ENCODE measurements at regions not wholly inside any gene's neighbourhood (a gene's known extent, or its start where the extent isn't known, plus 50 kb on each side); places are given as distances from the start of the nearest gene placed in this dataset.

GRCh38 chr3:194798486-194798885 is 112.8 kb downstream of the FAM43A start:
- intact Hi-C loops (cut with DNase I) = no loop called here
- DNase-seq = no peak
- Histone ChIP-seq H3K4me3 (no peak overlapping the region), H3K4me1 (no peaks in the 10 kb centered on the region), H3K27me3 (no peaks in the 10 kb centered on the region), H3K27ac (no peak overlapping the region), H3K9me3 (no peaks in the 10 kb centered on the region), H3K36me3 (no peaks in the 10 kb centered on the region)
- TF ChIP-seq, protein P1, sequence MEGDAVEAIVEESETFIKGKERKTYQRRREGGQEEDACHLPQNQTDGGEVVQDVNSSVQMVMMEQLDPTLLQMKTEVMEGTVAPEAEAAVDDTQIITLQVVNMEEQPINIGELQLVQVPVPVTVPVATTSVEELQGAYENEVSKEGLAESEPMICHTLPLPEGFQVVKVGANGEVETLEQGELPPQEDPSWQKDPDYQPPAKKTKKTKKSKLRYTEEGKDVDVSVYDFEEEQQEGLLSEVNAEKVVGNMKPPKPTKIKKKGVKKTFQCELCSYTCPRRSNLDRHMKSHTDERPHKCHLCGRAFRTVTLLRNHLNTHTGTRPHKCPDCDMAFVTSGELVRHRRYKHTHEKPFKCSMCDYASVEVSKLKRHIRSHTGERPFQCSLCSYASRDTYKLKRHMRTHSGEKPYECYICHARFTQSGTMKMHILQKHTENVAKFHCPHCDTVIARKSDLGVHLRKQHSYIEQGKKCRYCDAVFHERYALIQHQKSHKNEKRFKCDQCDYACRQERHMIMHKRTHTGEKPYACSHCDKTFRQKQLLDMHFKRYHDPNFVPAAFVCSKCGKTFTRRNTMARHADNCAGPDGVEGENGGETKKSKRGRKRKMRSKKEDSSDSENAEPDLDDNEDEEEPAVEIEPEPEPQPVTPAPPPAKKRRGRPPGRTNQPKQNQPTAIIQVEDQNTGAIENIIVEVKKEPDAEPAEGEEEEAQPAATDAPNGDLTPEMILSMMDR (IDR thresholded peaks at IDR 0.05) = no peak
- no peak for ATAC-seq

DNA sequence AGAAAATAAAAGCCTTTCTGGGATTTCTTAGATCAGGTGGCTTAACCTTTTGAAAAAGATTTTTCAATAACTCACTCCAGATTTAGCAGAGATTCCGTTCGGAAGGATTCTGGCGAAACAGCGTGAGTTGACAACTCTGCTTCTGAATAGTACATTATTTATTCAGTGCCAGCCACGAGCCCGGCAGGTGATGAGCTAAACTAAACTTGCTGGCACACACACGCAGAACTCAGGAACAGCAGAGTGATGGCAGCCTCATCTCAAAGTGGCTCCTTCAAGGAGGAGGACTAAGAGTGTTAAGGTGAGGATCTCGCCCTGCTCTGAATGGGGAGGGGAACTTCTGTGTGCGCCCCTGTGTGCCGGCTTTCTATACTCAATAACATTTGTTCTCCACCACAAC is 114.3 kb downstream of the FAM43A start:
- DNase-seq (no peak), ATAC-seq (no peak)
- H3K27ac ChIP-seq = no peak overlapping the region
- intact Hi-C loops (cut with DNase I) = no loop called here
- H3K4me1 ChIP-seq = no peaks in the 10 kb centered on the region
- no peaks in the 10 kb centered on the region for H3K27me3 ChIP-seq
- H3K9me3 ChIP-seq = no peaks in the 10 kb centered on the region
- no peaks in the 10 kb centered on the region for H3K36me3 ChIP-seq
- TF ChIP-seq, protein P1 (IDR thresholded peaks at IDR 0.05) = no peak
- no peak overlapping the region for H3K4me3 ChIP-seq

DNA sequence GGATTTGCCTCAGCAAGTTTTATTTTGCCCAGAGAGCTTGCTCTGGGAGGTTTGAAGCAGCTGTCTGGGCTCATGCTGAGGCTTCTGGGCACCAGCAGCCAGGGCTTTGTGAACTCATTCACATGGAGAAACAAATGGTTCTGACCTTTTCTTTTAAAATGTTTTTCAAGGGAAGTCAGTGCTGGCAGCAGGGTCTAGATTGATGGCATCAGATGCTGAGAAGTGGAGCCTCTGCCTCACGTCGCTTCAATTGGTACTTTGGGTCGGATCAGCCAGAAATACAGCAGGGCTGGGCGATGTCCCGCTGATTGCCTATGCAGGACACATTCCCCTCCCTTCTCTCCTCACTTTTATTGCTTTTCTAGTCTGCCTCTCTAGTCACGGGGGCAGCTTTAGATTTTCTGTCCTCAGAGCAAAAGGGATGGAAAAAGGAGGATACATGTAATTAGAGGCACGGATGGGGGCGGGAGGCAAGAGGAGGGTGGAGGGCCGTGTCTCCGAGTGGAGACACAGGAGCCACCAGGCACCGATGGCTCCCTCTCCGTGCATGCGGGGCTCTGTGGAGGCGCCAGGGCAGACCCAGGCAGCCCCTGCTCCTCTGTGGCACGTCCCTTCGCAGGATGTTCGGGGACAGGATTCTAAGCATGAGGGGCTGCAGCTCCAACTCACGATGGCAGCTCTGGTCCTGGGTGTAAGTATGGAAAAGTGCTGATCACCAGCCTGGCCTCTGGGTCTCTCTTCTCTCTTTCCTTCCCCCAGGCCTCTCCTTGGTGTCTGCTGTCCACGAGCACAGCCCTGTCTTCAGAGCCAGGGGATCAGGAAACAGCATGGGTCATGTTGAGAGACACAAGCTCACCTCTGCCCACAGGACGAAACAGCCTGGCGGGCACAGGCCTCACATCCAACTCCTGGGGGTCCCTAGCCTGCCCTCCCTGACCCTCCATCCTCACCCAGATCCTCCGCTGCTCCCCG is 116.1 kb downstream of the FAM43A start:
- Histone ChIP-seq H3K4me1 (no peaks in the 10 kb centered on the region), H3K4me3 (no peak overlapping the region), H3K36me3 (no peaks in the 10 kb centered on the region), H3K27ac (no peak overlapping the region), H3K27me3 (no peaks in the 10 kb centered on the region), H3K9me3 (no peaks in the 10 kb centered on the region)
- intact Hi-C loops (cut with DNase I) = no loop called here
- no peak for DNase-seq
- no peak for ATAC-seq
- TF ChIP-seq, protein P1 (IDR thresholded peaks at IDR 0.05) = no peak

DNA sequence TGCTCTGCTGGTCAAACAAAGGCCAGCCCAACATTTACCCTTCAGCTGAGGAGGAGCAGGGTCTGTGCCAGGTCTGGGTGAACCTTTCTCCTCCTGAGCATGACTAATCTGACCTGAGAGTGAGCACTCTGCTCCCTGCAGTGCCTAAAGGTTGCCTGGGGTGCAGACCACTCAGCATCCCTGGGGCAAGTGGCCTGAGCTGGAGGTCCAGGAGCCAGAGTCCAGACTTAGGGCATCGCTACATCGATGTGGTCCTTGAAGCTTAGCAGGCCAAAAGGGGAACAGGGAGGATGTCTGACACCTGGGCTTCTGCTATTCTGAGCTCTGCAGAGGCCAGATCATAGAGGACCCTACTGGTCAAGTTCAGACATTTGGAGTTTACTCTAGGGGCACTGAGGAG is 119.1 kb downstream of the FAM43A start:
- DNase-seq (no peak), ATAC-seq (no peak)
- Histone ChIP-seq H3K36me3 (no peaks in the 10 kb centered on the region), H3K4me3 (no peak overlapping the region), H3K9me3 (no peaks in the 10 kb centered on the region), H3K4me1 (no peaks in the 10 kb centered on the region), H3K27ac (no peak overlapping the region), H3K27me3 (no peaks in the 10 kb centered on the region)
- TF ChIP-seq, protein P1 (IDR thresholded peaks at IDR 0.05) = no peak
- intact Hi-C loops (cut with DNase I) = no loop called here

GRCh38 chr3:194805546-194805945 is 119.9 kb downstream of the FAM43A start:
- H3K4me1 ChIP-seq = no peaks in the 10 kb centered on the region
- TF ChIP-seq, protein P1 (IDR thresholded peaks at IDR 0.05) = no peak
- H3K9me3 ChIP-seq = no peaks in the 10 kb centered on the region
- no peak overlapping the region for H3K4me3 ChIP-seq
- H3K27me3 ChIP-seq = no peaks in the 10 kb centered on the region
- ATAC-seq = no peak
- intact Hi-C loops (cut with DNase I) = no loop called here
- DNase-seq = no peak
- no peak overlapping the region for H3K27ac ChIP-seq
- no peaks in the 10 kb centered on the region for H3K36me3 ChIP-seq
